GM18907 (cell line): ENCODE measurements at regions not wholly inside any gene's neighbourhood (a gene's known extent, or its start where the extent isn't known, plus 50 kb on each side); places are given as distances from the start of the nearest gene placed in this dataset.
"Not testable (repeated sequence)": the region's sequence is repeated elsewhere in the genome, so short reads cannot be mapped to it uniquely, and the experiment has no call there.

ENCODE experiments used
- ATAC-seq: cut with Tn5 transposase; IDR thresholded peaks from one replicate; pipeline ENCODE4 v1.9.1; 2021; ENCODE audit warnings: mild to moderate bottlenecking, moderate library complexity; ENCODE audit not compliant: unreplicated experiment

GRCh38 chr1:761791-762190 is 75.3 kb upstream of the OR4F16 start:
- ATAC-seq: not testable (repeated sequence)

GRCh38 chr1:771449-771848 is 85.0 kb upstream of the OR4F16 start:
- ATAC-seq: not testable (repeated sequence)

GRCh38 chr1:777480-778180 is 91.2 kb upstream of the OR4F16 start:
- ATAC-seq: not testable (repeated sequence)

- ATAC-seq: peak; percentile 100
Measured at GRCh38 chr1:778451-779278, 92.2 kb upstream of the OR4F16 start.

- not testable (repeated sequence) for ATAC-seq
Measured at GRCh38 chr1:779621-780020, 93.2 kb upstream of the OR4F16 start.

- ATAC-seq: no peak
Measured at GRCh38 chr1:788835-789234, 102.4 kb upstream of the OR4F16 start.

GRCh38 chr1:789606-790005 is 103.2 kb upstream of the OR4F16 start:
- ATAC-seq: not testable (repeated sequence)

GRCh38 chr1:790388-790930 is 104.0 kb upstream of the OR4F16 start:
- not testable (repeated sequence) for ATAC-seq

- not testable (repeated sequence) for ATAC-seq
Measured at GRCh38 chr1:794310-794709, 107.9 kb upstream of the OR4F16 start.

GRCh38 chr1:794918-795584 is 108.6 kb upstream of the OR4F16 start:
- ATAC-seq: not testable (repeated sequence)

- ATAC-seq: not testable (repeated sequence)
Measured at GRCh38 chr1:797649-798048, 111.2 kb upstream of the OR4F16 start.

GRCh38 chr1:800397-800796 is 113.9 kb upstream of the OR4F16 start:
- not testable (repeated sequence) for ATAC-seq

GRCh38 chr1:804378-805115 is 118.1 kb upstream of the OR4F16 start:
- peak; percentile 81 for ATAC-seq

- not testable (repeated sequence) for ATAC-seq
Measured at GRCh38 chr1:805310-805709, 118.4 kb upstream of the SAMD11 start.

GRCh38 chr1:807066-807465 is 116.7 kb upstream of the SAMD11 start:
- ATAC-seq: not testable (repeated sequence)

- not testable (repeated sequence) for ATAC-seq
Measured at GRCh38 chr1:807699-808390, 115.9 kb upstream of the SAMD11 start.

- ATAC-seq: not testable (repeated sequence)
Measured at GRCh38 chr1:810949-811348, 112.8 kb upstream of the SAMD11 start.

- not testable (repeated sequence) for ATAC-seq
Measured at GRCh38 chr1:812535-813127, 111.1 kb upstream of the SAMD11 start.

GRCh38 chr1:814543-814942 is 109.2 kb upstream of the SAMD11 start:
- not testable (repeated sequence) for ATAC-seq
